ENCODE measurements at regions not wholly inside any gene's neighbourhood (a gene's known extent, or its start where the extent isn't known, plus 50 kb on each side); places are given as distances from the start of the nearest gene placed in this dataset.

DNA sequence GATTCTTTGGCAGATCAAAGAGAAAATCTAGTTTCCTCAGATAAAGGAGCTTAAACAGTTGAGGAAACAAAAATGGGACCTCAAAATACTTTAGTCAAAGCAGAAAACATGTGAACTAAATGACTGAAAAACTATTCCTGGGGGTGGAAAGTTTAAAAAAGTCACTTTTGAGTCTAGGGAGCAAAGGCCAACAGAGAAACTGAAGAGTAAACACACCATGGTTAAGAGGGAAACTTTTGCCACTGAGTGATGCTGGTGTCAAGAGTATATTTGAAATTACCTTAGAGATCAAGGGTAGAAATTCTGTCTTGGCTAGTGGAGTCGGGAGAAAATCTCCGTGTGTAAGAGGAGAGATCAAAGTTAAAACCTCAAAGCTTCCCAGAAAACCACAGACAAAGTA is 501.2 kb upstream of the ADGRL4 start:
- DNase-seq (ENCODE audit: low spot score) (no peak), FAIRE-seq (no peak)

More for the DNA sequence above, 501.2 kb upstream of the ADGRL4 start:
- TF ChIP-seq ZMYM2 (CRISPR knock-in tag; IDR thresholded peaks at IDR 0.05) (no peak), ZFAT (CRISPR knock-in tag; conservative IDR thresholded peaks at IDR 0.05) (no peak), ZNF891 (CRISPR knock-in tag; IDR thresholded peaks at IDR 0.05) (no peak), SALL2 (CRISPR knock-in tag; IDR thresholded peaks at IDR 0.05) (no peak), REXO4 (CRISPR knock-in tag; IDR thresholded peaks at IDR 0.05; ENCODE audit: borderline replicate concordance) (no peak), GABPA (IDR thresholded peaks at IDR 0.05; ENCODE audit: low read depth, low read length) (no peak), GABPA (CRISPR knock-in tag; IDR thresholded peaks at IDR 0.05; ENCODE audit: low read depth) (no peak), ZNF484 (CRISPR knock-in tag; IDR thresholded peaks at IDR 0.05; ENCODE audit: borderline replicate concordance, low read depth) (no peak), CBX1 (IDR thresholded peaks at IDR 0.05; ENCODE audit: low read depth) (no peak), ZBTB3 (CRISPR knock-in tag; IDR thresholded peaks at IDR 0.05; ENCODE audit: borderline replicate concordance, low read depth) (no peak), ZNF446 (CRISPR knock-in tag; IDR thresholded peaks at IDR 0.05) (no peak)
- TF ChIP-seq, protein P1, sequence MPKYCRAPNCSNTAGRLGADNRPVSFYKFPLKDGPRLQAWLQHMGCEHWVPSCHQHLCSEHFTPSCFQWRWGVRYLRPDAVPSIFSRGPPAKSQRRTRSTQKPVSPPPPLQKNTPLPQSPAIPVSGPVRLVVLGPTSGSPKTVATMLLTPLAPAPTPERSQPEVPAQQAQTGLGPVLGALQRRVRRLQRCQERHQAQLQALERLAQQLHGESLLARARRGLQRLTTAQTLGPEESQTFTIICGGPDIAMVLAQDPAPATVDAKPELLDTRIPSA (CRISPR knock-in tag; IDR thresholded peaks at IDR 0.05; ENCODE audit: borderline replicate concordance): no peak
- TF ChIP-seq, protein P2, sequence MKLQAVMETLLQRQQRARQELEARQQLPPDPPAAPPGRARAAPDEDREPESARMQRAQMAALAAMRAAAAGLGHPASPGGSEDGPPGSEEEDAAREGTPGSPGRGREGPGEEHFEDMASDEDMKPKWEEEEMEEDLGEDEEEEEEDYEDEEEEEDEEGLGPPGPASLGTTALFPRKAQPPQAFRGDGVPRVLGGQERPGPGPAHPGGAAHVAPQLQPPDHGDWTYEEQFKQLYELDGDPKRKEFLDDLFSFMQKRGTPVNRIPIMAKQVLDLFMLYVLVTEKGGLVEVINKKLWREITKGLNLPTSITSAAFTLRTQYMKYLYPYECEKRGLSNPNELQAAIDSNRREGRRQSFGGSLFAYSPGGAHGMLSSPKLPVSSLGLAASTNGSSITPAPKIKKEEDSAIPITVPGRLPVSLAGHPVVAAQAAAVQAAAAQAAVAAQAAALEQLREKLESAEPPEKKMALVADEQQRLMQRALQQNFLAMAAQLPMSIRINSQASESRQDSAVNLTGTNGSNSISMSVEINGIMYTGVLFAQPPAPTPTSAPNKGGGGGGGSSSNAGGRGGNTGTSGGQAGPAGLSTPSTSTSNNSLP (IDR thresholded peaks at IDR 0.05; ENCODE audit: low read depth, low read length): no peak
- Histone ChIP-seq H3K4me2 (ENCODE audit: low read depth, low read length) (no peak overlapping the region), H3K9me3 (ENCODE audit: low read length) (peaks cover 44% of the 10 kb centered on the region; the same call in 1 of the 2 replicates), H3K36me3 (replicated peaks in 1 of 2; ENCODE audit: control insufficient read depth in 1 of 2, insufficient read depth in 2 of 2, low read length in 2 of 2) (no peaks in the 10 kb centered on the region), H2AFZ (ENCODE audit: low read length) (no peak overlapping the region), H3K79me2 (ENCODE audit: insufficient read depth, low read length) (no peaks in the 10 kb centered on the region), H4K20me1 (ENCODE audit: insufficient read depth, low read length) (no peaks in the 10 kb centered on the region), H3K9ac (ENCODE audit: insufficient read depth, low read depth, low read length) (no peak overlapping the region), H3K4me1 (ENCODE audit: insufficient read depth, low read length) (peaks cover 8% of the 10 kb centered on the region; the same call in 1 of the 2 replicates), H3K27me3 (ENCODE audit: control insufficient read depth in 1 of 2, insufficient read depth in 2 of 2, low read length in 2 of 2) (no peaks in the 10 kb centered on the region), H3K4me3 (replicated peaks in 1 of 3; ENCODE audit: insufficient read depth in 1 of 3, low read depth in 2 of 3, low read length in 3 of 3) (no peak overlapping the region), H3K27ac (ENCODE audit: extremely low read length, insufficient read depth, low read length) (no peak overlapping the region)
- ChIA-PET POLR2A (no interaction called here), CTCF (ENCODE audit: low intra/inter-chr PET ratio, low total read pairs) (no interaction called here)
- WGBS (ENCODE audit: low lambda C conversion rate): 0% methylated on average over 2 of the region's 2 CpGs
- BruUV-seq (replicated peaks): no TSS peak
- in situ Hi-C loops (cut with HindIII; ENCODE audit: extremely low pct_ligation_motif_present, low pct_unique_long_range_greater_than_20kb) (no loop called here), intact Hi-C loops (cut with micrococcal nuclease; ENCODE audit: unreplicated experiment) (loop anchor here (10.0 kb wide), 1 partner anchor 707 kb away; no protein-coding TSS in a partner anchor)
- no peak for ATAC-seq

Data from HepG2 (cell line).